GM21723 (cell line): ENCODE measurements at regions not wholly inside any gene's neighbourhood (a gene's known extent, or its start where the extent isn't known, plus 50 kb on each side); places are given as distances from the start of the nearest gene placed in this dataset.
A peak's percentile ranks its signal among the peaks of the same experiment; 100 is the strongest.

Experiments
- ATAC-seq: cut with Tn5 transposase; IDR thresholded peaks from one replicate; pipeline ENCODE4 v1.9.1; 2021; ENCODE audit warnings: mild to moderate bottlenecking, moderate library complexity; ENCODE audit not compliant: unreplicated experiment

- ATAC-seq: no peak
These were observed 181.6 kb upstream of the GPR12 start for GRCh38 chr13:26942184-26942583.

GRCh38 chr13:26941345-26942174 lies 181.0 kb upstream of the GPR12 start:
- no peak for ATAC-seq

- ATAC-seq: no peak
These were observed 173.5 kb upstream of the GPR12 start for GRCh38 chr13:26934096-26934495.

- ATAC-seq: no peak
These were observed 171.9 kb upstream of the GPR12 start for GRCh38 chr13:26932465-26932864.

- peak; percentile 55 for ATAC-seq
These were observed 169.6 kb upstream of the GPR12 start for GRCh38 chr13:26929971-26930730.

- no peak for ATAC-seq
These were observed 166.9 kb upstream of the GPR12 start for GRCh38 chr13:26927511-26927910.

- ATAC-seq: no peak
These were observed 165.8 kb upstream of the GPR12 start for GRCh38 chr13:26926371-26926770.

- no peak for ATAC-seq
These were observed 163.4 kb upstream of the GPR12 start for GRCh38 chr13:26923824-26924605.

- ATAC-seq: no peak
These were observed 161.3 kb upstream of the GPR12 start for GRCh38 chr13:26921918-26922317.

- no peak for ATAC-seq
These were observed 160.2 kb upstream of the GPR12 start for GRCh38 chr13:26920614-26921355.

GRCh38 chr13:26919732-26920131 lies 159.1 kb upstream of the GPR12 start:
- ATAC-seq: no peak

GRCh38 chr13:26919311-26919710 lies 158.7 kb upstream of the GPR12 start:
- ATAC-seq: no peak

- ATAC-seq: no peak
These were observed 154.0 kb upstream of the GPR12 start for GRCh38 chr13:26914624-26915023.

- no peak for ATAC-seq
These were observed 153.6 kb upstream of the GPR12 start for GRCh38 chr13:26914148-26914547.

GRCh38 chr13:26910754-26911465 lies 150.3 kb upstream of the GPR12 start:
- no peak for ATAC-seq

GRCh38 chr13:26909477-26909876 lies 148.9 kb upstream of the GPR12 start:
- ATAC-seq: no peak

GRCh38 chr13:26908126-26908525 lies 147.5 kb upstream of the GPR12 start:
- no peak for ATAC-seq

- ATAC-seq: no peak
These were observed 138.6 kb upstream of the GPR12 start for GRCh38 chr13:26899202-26899601.

GRCh38 chr13:26897706-26898550 lies 137.3 kb upstream of the GPR12 start:
- no peak for ATAC-seq
